NCI-H510A treated with DMSO at 0.1 percent for 48 hours (cell line): ENCODE measurements at regions not wholly inside any gene's neighbourhood (a gene's known extent, or its start where the extent isn't known, plus 50 kb on each side); places are given as distances from the start of the nearest gene placed in this dataset.
"Not testable (repeated sequence)": the region's sequence is repeated elsewhere in the genome, so short reads cannot be mapped to it uniquely, and the experiment has no call there.

ENCODE experiments used
- DNase-seq: peaks from one replicate; lab custom pipeline; 2025; lab: John Stamatoyannopoulos, UW

GRCh38 chr5:176144508-176144907 lies 93.7 kb upstream of the SIMC1 start:
- peak; percentile 70 for DNase-seq

DNA sequence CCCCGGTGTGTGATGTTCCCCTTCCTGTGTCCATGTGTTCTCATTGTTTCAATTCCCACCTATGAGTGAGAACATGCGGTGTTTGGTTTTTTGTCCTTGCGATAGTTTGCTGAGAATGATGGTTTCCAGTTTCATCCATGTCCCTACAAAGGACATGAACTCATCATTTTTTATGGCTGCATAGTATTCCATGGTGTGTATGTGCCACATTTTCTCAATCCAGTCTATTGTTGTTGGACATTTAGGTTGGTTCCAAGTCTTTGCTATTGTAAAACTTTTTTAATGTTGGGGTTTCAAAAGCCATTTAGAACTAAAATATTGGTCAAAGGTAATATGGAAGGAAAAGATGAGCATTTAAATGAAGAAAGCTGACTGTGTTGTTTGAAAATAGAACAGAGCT lies 88.3 kb upstream of the SIMC1 start:
- not testable (repeated sequence) for DNase-seq

- no peak for DNase-seq
Observed at GRCh38 chr5:176151281-176151680, 86.9 kb upstream of the SIMC1 start.

DNA sequence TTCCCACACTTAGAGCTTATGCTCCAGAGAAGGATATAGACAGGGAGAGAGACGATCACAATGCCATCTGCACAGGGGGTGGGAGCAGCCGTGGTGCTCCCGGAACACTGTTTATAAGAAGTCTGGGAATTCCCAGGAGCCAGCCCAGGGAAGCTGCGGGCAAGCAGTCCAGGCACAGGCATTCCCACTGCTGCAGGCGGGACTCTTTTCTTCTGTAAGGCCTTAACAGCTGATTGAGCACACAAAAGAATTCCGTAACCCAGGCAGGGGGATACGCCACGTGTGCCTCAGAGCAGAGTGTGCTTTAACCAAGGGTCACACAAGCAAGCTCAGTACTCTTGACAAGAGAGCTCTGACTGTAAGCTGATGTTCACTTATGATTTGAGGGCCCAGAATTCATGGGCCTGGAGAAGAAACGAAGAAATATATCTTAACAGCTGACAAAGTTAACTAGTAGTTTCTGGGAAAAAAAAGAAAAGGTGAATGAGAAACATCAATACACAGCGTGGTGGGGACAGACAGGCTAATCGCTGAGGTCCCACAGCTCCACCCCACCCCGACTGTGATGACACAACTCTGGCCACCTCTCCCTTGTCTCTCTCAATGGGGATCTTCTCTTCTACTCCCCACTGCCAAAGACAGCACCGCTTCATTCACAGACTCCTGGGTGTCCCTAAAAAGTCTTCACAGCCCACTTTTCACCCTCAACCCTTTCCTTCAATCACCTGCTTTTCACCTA lies 85.9 kb upstream of the SIMC1 start:
- peak; percentile 4 for DNase-seq

- no peak for DNase-seq
Observed at GRCh38 chr5:176152930-176153311, 85.3 kb upstream of the SIMC1 start.

GRCh38 chr5:176153741-176154140 lies 84.5 kb upstream of the SIMC1 start:
- no peak for DNase-seq

GRCh38 chr5:176154821-176155220 lies 83.4 kb upstream of the SIMC1 start:
- no peak for DNase-seq

DNA sequence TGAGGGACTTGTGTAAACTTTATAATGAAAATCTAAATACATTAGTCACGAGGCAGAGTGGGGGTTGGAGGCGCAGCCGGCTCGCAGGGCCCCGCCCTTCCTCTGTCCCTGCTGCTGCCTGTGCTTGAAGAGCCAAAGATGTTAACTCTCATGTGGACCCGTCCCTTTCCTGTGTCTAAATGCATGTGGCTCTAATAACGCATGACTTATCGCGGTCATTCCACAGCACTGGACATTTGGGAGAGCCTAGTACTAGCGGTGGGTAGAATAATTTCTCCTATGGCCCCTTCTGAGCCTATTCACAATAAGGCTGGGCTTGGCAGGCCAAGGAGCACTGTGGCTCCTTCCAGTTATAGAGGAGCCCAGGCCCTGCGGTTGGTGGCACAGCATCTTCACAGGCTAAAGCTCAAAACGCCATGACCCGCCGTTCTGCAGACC lies 82.3 kb upstream of the SIMC1 start:
- DNase-seq, result no peak

GRCh38 chr5:176157656-176158055 lies 80.6 kb upstream of the SIMC1 start:
- DNase-seq, result no peak

- DNase-seq, result no peak
Observed at GRCh38 chr5:176161431-176161830, 76.8 kb upstream of the SIMC1 start.

GRCh38 chr5:176162198-176162597 lies 76.0 kb upstream of the SIMC1 start:
- no peak for DNase-seq

DNA sequence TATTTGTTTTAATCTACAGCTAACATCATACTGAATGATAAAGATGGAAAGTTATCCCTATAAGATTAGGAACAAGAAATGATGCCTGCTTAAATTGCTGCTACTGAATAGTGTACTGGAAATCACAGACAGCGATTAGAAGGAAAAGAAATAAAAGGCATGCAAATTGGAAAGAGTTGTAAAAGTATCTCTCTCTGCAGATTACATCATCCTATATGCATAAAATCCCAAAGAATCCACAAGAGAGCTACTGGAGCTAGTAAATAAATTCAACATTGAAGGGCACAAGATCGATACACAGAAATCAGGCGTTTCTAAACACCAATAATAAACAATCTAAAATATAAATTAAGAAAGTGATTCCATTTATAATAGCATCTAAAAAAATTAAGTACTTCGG lies 75.3 kb upstream of the SIMC1 start:
- no peak for DNase-seq

DNA sequence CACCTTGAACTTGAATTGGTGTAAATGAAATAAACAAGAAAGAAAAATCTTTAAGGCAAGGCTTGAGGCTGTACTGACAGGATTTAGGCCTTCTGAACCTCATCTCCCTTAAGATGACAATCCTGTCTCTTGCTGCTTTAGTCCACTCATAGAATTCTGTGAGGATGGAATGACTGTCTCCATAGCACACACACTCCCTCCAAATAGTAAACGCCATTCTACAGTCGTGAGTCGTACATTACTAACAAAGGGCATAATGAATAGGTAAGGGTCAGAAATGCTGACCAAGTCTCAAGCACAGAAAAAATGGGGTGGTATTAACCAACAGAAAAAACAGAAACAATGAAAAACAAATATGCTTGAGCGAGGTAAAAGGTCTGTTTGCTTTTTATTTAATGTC lies 71.8 kb upstream of the SIMC1 start:
- DNase-seq, result no peak

GRCh38 chr5:176167800-176168199 lies 70.4 kb upstream of the SIMC1 start:
- no peak for DNase-seq

GRCh38 chr5:176169393-176170063 lies 68.7 kb upstream of the SIMC1 start:
- no peak for DNase-seq

DNA sequence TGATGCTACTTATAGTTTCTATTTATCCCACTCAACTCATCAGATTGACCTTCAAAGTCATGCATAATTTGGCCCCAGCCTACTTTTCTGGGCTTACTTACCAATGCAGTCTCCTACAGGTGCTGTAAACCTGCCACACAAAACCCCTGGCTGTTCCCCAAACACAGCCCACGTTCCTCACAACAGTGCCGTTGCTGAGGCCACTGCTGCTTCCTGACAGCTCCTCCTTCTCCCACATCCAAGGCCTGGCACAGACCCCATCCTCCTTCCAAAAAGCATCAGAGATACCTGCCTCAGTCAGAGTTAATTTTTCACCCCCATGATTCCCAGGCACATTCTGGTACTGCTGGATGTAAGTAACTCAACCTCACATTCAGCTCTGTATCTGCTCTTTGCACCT lies 68.1 kb upstream of the SIMC1 start:
- no peak for DNase-seq

DNA sequence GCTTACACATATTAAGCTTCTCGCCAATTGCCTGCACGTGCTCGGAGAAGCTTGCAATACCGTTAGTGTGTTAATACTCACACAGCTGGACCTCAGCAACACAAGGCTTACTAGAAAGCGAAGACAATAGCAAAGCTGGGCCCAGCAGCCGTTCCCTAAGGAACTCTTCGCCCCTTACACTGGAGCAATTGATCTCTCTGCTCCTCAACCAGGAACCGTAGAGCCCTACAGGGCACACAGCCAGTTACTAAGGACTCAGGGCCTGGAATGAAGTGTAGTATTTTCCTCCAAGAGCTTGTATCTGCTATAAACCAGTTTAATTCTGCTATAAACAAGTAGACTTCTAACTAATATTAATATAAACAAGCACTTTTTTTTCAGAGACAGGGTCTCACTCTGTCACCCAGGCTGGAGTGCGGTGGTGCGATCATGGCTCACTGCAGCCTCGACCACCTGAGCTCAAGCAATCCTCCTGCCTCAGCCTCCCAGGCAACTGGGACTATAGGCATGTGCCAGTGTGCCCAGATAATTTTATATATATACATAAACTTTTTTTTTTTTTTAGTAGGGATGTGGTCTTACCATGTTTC lies 67.0 kb upstream of the SIMC1 start:
- DNase-seq, result no peak

GRCh38 chr5:176172246-176172645 lies 66.0 kb upstream of the SIMC1 start:
- no peak for DNase-seq

DNA sequence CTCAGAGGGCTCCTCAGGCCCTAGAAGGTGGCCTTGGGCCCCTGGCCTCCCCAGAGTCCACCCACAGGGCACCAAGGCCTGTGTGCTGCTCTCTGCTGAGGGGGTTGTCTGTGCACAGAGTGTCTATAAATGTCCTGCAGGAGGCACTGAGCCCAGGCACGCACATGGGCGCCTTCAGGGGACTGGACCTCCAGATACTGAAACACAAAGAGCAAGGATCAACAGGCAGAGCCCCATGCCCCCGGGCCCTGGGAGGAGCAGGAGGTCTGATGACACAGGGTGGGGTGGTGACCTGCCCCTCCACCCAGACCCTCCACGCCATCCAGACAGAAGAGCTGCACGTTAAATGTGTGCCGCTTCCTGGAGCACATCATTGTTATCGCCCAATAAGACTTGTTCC lies 64.6 kb upstream of the SIMC1 start:
- DNase-seq, result no peak

GRCh38 chr5:176174345-176175025 lies 63.7 kb upstream of the SIMC1 start:
- no peak for DNase-seq

DNA sequence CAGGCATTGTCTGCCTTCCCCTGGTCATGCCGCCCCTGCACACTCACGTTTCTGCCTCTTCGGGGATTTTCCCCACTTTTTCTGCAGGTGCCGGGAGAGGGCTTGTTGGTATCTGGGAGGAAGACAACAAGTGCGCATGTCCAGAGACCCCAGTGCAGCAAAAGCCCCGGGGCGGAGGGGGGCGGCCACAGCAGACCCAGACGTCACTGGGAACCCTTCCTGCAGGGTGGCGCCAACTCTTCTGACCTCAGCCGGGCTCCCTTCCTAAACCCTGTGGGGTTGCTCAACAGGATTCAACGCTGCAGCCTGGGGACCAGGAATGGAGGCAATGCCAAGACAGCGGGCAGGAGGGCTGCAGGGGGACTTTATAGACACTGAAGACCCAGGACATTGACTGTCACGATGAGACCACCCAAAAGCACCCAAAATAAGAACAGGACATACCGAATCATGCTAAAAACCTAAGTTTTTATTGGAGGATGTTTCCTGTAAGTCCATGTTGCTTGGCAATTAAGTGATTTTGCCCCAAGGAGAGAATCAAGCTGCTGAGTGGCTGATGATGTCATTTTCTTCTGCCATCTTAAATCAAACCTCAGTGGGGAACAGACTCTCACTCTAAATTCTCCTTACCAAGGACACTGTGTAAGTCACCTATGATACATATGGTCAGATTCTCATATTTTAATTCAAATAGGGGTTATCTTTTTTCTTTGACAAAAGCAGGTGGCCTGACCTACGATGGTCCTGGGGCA lies 62.9 kb upstream of the SIMC1 start:
- no peak for DNase-seq

DNA sequence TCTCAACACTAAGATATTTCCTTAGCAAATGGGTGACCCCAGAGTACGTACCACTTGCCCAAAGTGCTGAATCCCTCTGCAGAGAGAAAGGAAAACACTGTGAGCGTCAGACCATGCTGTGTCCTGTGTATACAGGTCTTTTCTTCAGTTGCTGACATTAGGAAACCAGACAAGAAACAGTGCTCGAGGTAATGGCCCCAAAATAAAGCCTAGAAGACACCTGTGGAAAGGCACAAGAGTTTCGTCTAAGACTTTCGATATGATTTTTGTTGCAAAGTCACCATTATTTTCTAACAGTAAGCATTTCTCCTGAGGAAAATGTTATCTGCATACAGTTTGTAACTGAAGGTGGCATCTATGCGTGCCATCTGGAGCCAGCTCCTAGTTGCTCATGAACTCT lies 62.0 kb upstream of the SIMC1 start:
- DNase-seq, result no peak
